Esophagus squamous epithelium (tissue), 5 donors: ENCODE measurements at regions not wholly inside any gene's neighbourhood (a gene's known extent, or its start where the extent isn't known, plus 50 kb on each side); places are given as distances from the start of the nearest gene placed in this dataset.

Source experiments
- DNase-seq: peaks from one replicate; lab custom pipeline; 2025; lab: John Stamatoyannopoulos, UW
- H3K27ac ChIP-seq, 4 donors: fragments of 200-600 bp; sonication (generic); one replicate each; pipeline ENCODE4 v1.5.1; 2016 to 2019; ENCODE audit warnings: mild to moderate bottlenecking in 1 of 4
- H3K27me3 ChIP-seq, 4 donors: fragments of 200-600 bp; sonication (generic); 1 replicate in 3 of 4; 2 replicates in 1 of 4; pipeline versions ENCODE4 v1.5.1 to v1.6.0; 2017 to 2021; ENCODE audit warnings: antibody characterized with exemption in 1 of 4
- H3K36me3 ChIP-seq, 3 donors: fragments of 200-600 bp; sonication (generic); one replicate each; pipeline ENCODE4 v1.5.1; 2016 to 2019
- H3K4me1 ChIP-seq, 3 donors: fragments of 200-600 bp; sonication (generic); one replicate each; pipeline ENCODE4 v1.5.1; 2017 to 2019
- H3K4me3 ChIP-seq, 4 donors: fragments of 200-600 bp; sonication (generic); 1 replicate in 3 of 4; 2 replicates in 1 of 4; pipeline ENCODE4 v1.5.1; 2016 to 2019; ENCODE audit warnings: mild to moderate bottlenecking in 2 of 4, moderate library complexity in 1 of 4
- H3K9me3 ChIP-seq, 3 donors: fragments of 200-600 bp; sonication (generic); one replicate each; pipeline ENCODE4 v1.5.1; 2016 to 2019
- CTCF ChIP-seq, 6 experiments: fragments of 450-650 bp in 4 of 6; fragments of 200-600 bp in 2 of 6; sonication (generic) in 2 of 6; IDR thresholded peaks; one replicate each; pipeline ENCODE4 v1.5.1; 2016 to 2019; ENCODE audit warnings: antibody characterized with exemption in 6 of 6, mild to moderate bottlenecking in 4 of 6, moderate library complexity in 4 of 6
- POLR2A ChIP-seq, 4 donors: fragments of 450-650 bp; IDR thresholded peaks; one replicate each; pipeline ENCODE4 v1.6.1; 2017; ENCODE audit warnings: antibody characterized with exemption in 4 of 4, mild to moderate bottlenecking in 4 of 4, moderate library complexity in 3 of 4
- WGBS, 2 donors: methylation state at CpG; one replicate each; pipeline ENCODE4 v1.1.5; 2018; 5-methylcytosine and 5-hydroxymethylcytosine counted together
- intact Hi-C: fragments of 100-400 bp; cut with DNase I; formaldehyde crosslinking; loops from one replicate; pipeline ENCODE4 v1.15.0; 2022
- donor health status: DM: yes; HTN: yes; CAD: no.

GRCh38 chr2:59254279-59254678 is 1013.2 kb upstream of the FANCL start:
- intact Hi-C loops: no loop called here
- Histone ChIP-seq H3K27me3 (peaks cover 0 to 11% (median 0%) of the 10 kb centered on the region in 4 donors), H3K27ac (no peak overlapping the region), H3K9me3 (no peaks in the 10 kb centered on the region), H3K4me3 (no peak overlapping the region), H3K36me3 (no peaks in the 10 kb centered on the region), H3K4me1 (no peaks in the 10 kb centered on the region)
- 79 to 95% methylated on average over 1 of the region's 1 CpG for WGBS, 2 donors
- DNase-seq: no peak
- TF ChIP-seq CTCF (IDR thresholded peaks at IDR 0.05) (no peak), POLR2A (IDR thresholded peaks at IDR 0.05) (no peak)

GRCh38 chr2:59250307-59250677 is 1009.2 kb upstream of the FANCL start:
- H3K36me3 ChIP-seq: no peaks in the 10 kb centered on the region
- H3K4me1 ChIP-seq: no peaks in the 10 kb centered on the region
- no peak for DNase-seq
- H3K27ac ChIP-seq: no peak overlapping the region
- H3K9me3 ChIP-seq: no peaks in the 10 kb centered on the region
- intact Hi-C loops: no loop called here
- 22 to 23% methylated on average over 1 of the region's 1 CpG for WGBS, 2 donors
- peaks cover 0 to 11% (median 0%) of the 10 kb centered on the region in 4 donors for H3K27me3 ChIP-seq
- TF ChIP-seq CTCF (IDR thresholded peaks at IDR 0.05) (no peak), POLR2A (IDR thresholded peaks at IDR 0.05) (no peak)
- H3K4me3 ChIP-seq: no peak overlapping the region

GRCh38 chr2:59249441-59250306 is 1008.5 kb upstream of the FANCL start:
- DNase-seq: no peak
- H3K36me3 ChIP-seq: no peaks in the 10 kb centered on the region
- H3K4me1 ChIP-seq: no peaks in the 10 kb centered on the region
- no peak for TF ChIP-seq POLR2A (IDR thresholded peaks at IDR 0.05)
- no peak for TF ChIP-seq CTCF (IDR thresholded peaks at IDR 0.05)
- intact Hi-C loops: no loop called here
- H3K27ac ChIP-seq: no peak overlapping the region
- H3K9me3 ChIP-seq: no peaks in the 10 kb centered on the region
- 39 to 59% methylated on average over 23 of the region's 23 CpGs for WGBS, 2 donors
- H3K27me3 ChIP-seq: peaks cover 0 to 11% (median 0%) of the 10 kb centered on the region in 4 donors
- no peak overlapping the region for H3K4me3 ChIP-seq

- 51 to 59% methylated on average over 4 of the region's 4 CpGs for WGBS, 2 donors
- Histone ChIP-seq H3K4me3 (no peak overlapping the region), H3K36me3 (no peaks in the 10 kb centered on the region), H3K27ac (no peak overlapping the region), H3K4me1 (no peaks in the 10 kb centered on the region), H3K27me3 (no peaks in the 10 kb centered on the region), H3K9me3 (no peaks in the 10 kb centered on the region)
- no peak for DNase-seq
- TF ChIP-seq CTCF (IDR thresholded peaks at IDR 0.05) (no peak), POLR2A (IDR thresholded peaks at IDR 0.05) (no peak)
- intact Hi-C loops: no loop called here
Measured at GRCh38 chr2:59239146-59239545, 998.0 kb upstream of the FANCL start.

- H3K4me3 ChIP-seq: no peak overlapping the region
- H3K36me3 ChIP-seq: no peaks in the 10 kb centered on the region
- H3K27me3 ChIP-seq: no peaks in the 10 kb centered on the region
- TF ChIP-seq CTCF (IDR thresholded peaks at IDR 0.05) (no peak), POLR2A (IDR thresholded peaks at IDR 0.05) (no peak)
- H3K4me1 ChIP-seq: peaks cover 0 to 9% (median 0%) of the 10 kb centered on the region in 3 donors
- no peak overlapping the region for H3K27ac ChIP-seq
- intact Hi-C loops: no loop called here
- 51 to 69% methylated on average over 2 of the region's 2 CpGs for WGBS, 2 donors
- H3K9me3 ChIP-seq: no peaks in the 10 kb centered on the region
- DNase-seq: no peak
Measured at GRCh38 chr2:59237311-59237710, 996.2 kb upstream of the FANCL start.
